WTC11 (cell line): ENCODE measurements at regions not wholly inside any gene's neighbourhood (a gene's known extent, or its start where the extent isn't known, plus 50 kb on each side); places are given as distances from the start of the nearest gene placed in this dataset.

Source experiments
- CTCF ChIP-seq: fragments of 200-600 bp; IDR thresholded peaks from 2 replicates; pipeline ENCODE4 v1.8.0; 2022; ENCODE audit warnings: antibody characterized with exemption
- ELF4 ChIP-seq: sonication (generic); formaldehyde crosslinking; IDR thresholded peaks from 2 replicates; pipeline ENCODE4 v1.8.1; 2022; ENCODE audit warnings: low read depth, mild to moderate bottlenecking, moderate library complexity, missing genetic modification reagents
- ESRRA ChIP-seq: sonication (generic); formaldehyde crosslinking; IDR thresholded peaks from 2 replicates; pipeline ENCODE4 v1.8.1; 2022; ENCODE audit warnings: mild to moderate bottlenecking, missing genetic modification reagents, borderline replicate concordance
- FOXP1 ChIP-seq: sonication (generic); formaldehyde crosslinking; IDR thresholded peaks from 2 replicates; pipeline ENCODE4 v1.8.0; 2022; ENCODE audit warnings: missing genetic modification reagents, mild to moderate bottlenecking, moderate library complexity, borderline replicate concordance
- MAX ChIP-seq: sonication (generic); formaldehyde crosslinking; IDR thresholded peaks from 2 replicates; pipeline ENCODE4 v1.8.0; 2022; ENCODE audit warnings: mild to moderate bottlenecking, missing genetic modification reagents
- MXD4 ChIP-seq: fragments of 250-450 bp; sonication (Bioruptor Pico); IDR thresholded peaks from 2 replicates; pipeline ENCODE4 v1.8.0; 2021; ENCODE audit warnings: mild to moderate bottlenecking, moderate library complexity, borderline replicate concordance
- NFYB ChIP-seq: sonication (generic); formaldehyde crosslinking; conservative IDR thresholded peaks from 2 replicates; pipeline ENCODE4 v1.8.0; 2022; ENCODE audit warnings: low read depth, missing genetic modification reagents
- NR2C2 ChIP-seq: sonication (generic); formaldehyde crosslinking; IDR thresholded peaks from 2 replicates; pipeline ENCODE4 v1.8.0; 2022; ENCODE audit warnings: mild to moderate bottlenecking, missing genetic modification reagents
- SMAD3 ChIP-seq: sonication (generic); formaldehyde crosslinking; IDR thresholded peaks from 2 replicates; pipeline ENCODE4 v1.8.0; 2022; ENCODE audit warnings: missing genetic modification reagents, mild to moderate bottlenecking, borderline replicate concordance
- SMAD4 ChIP-seq: sonication (generic); formaldehyde crosslinking; IDR thresholded peaks from 2 replicates; pipeline ENCODE4 v1.8.0; 2022; ENCODE audit warnings: mild to moderate bottlenecking, missing genetic modification reagents
- ZNF121 ChIP-seq: sonication (generic); formaldehyde crosslinking; IDR thresholded peaks from 2 replicates; pipeline ENCODE4 v1.8.0; 2023; ENCODE audit warnings: missing genetic modification reagents

- no peak for TF ChIP-seq MAX (CRISPR knock-in tag)
- no peak for TF ChIP-seq NFYB (CRISPR knock-in tag)
- TF ChIP-seq SMAD4 (CRISPR knock-in tag) = no peak
- TF ChIP-seq CTCF = no peak
- no peak for TF ChIP-seq NR2C2 (CRISPR knock-in tag)
- no peak for TF ChIP-seq ESRRA (CRISPR knock-in tag)
- TF ChIP-seq SMAD3 (CRISPR knock-in tag) = no peak
- TF ChIP-seq ZNF121 = no peak
- TF ChIP-seq MXD4 (CRISPR knock-in tag) = no peak
- TF ChIP-seq ELF4 (CRISPR knock-in tag) = no peak
- TF ChIP-seq FOXP1 = no peak
These were observed 1000.0 kb upstream of the TENM4 start for GRCh38 chr11:80440835-80441234.
